AG04450 (cell line): ENCODE measurements at regions not wholly inside any gene's neighbourhood (a gene's known extent, or its start where the extent isn't known, plus 50 kb on each side); places are given as distances from the start of the nearest gene placed in this dataset.
"Not testable (repeated sequence)": the region's sequence is repeated elsewhere in the genome, so short reads cannot be mapped to it uniquely, and the experiment has no call there.

Experiments used
- CTCF ChIA-PET: fragments of 300-600, 350-600 bp; formaldehyde crosslinking; extraction: SDS; loops from one replicate; lab custom pipeline; 2022; ENCODE audit warnings: antibody characterized with exemption, inconsistent platforms; lab: Charles Lee
- POLR2A ChIA-PET: fragments of 350-600 bp; formaldehyde crosslinking; extraction: SDS; loops from one replicate; lab custom pipeline; 2021; ENCODE audit warnings: antibody characterized with exemption, inconsistent platforms; lab: Yijun Ruan, JAX
- DNase-seq: peaks from one replicate; pipeline ENCODE4 v3.0.0-alpha.2; 2011; ENCODE audit warnings: low read depth, low spot score
- H3K27ac ChIP-seq: one replicate; pipeline ENCODE4 v1.5.1; 2012; ENCODE audit warnings: low read depth, low read length, control low read depth
- H3K27me3 ChIP-seq: one replicate; pipeline ENCODE4 v1.6.0; 2012; ENCODE audit warnings: low read length; ENCODE audit not compliant: control insufficient read depth, insufficient read depth
- H3K4me3 ChIP-seq: 2 replicates; pipeline ENCODE4 v1.5.1; 2011; ENCODE audit warnings: mild to moderate bottlenecking, low read depth, low read length, control low read depth
- H3K9me3 ChIP-seq: 2 replicates; pipeline ENCODE4 v1.5.1; 2012; ENCODE audit warnings: low read length; ENCODE audit not compliant: control insufficient read depth, insufficient read depth
- CTCF ChIP-seq: IDR thresholded peaks from 2 replicates; pipeline ENCODE4 v1.5.1; 2011; ENCODE audit warnings: low read depth, low read length, control low read depth, inconsistent platforms

GRCh38 chr6:27130668-27131428, 116.7 kb upstream of the PRSS16 start:
- TF ChIP-seq CTCF = no peak
- Histone ChIP-seq H3K27me3 (no peaks in the 10 kb centered on the region), H3K27ac (peak overlapping the region; percentile 80), H3K4me3 (peak overlapping the region; percentile 68), H3K9me3 (no peaks in the 10 kb centered on the region)
- POLR2A ChIA-PET = interaction anchor here (0.6 to 5.5 kb wide), 7 partner anchors 10 to 1110 kb away, joined by 3 to 251 read pairs (median 4); a partner anchor contains a TSS
- CTCF ChIA-PET = interaction anchor here (0.9 to 1.4 kb wide), 3 partner anchors 30 to 765 kb away, joined by 3 to 5 read pairs (median 3); no protein-coding TSS in a partner anchor
- DNase-seq = no peak

- not testable (repeated sequence) for H3K9me3 ChIP-seq, H3K27me3 ChIP-seq, DNase-seq
- peak overlapping the region; percentile 68 for H3K4me3 ChIP-seq
- POLR2A ChIA-PET = interaction anchor here (0.6 to 5.5 kb wide), 21 partner anchors 14 to 1227 kb away, joined by 3 to 251 read pairs (median 5); a partner anchor contains a TSS
- H3K27ac ChIP-seq = peak overlapping the region; percentile 84
- CTCF ChIA-PET = interaction anchor here (0.5 to 1.2 kb wide), 4 partner anchors 16 to 763 kb away, joined by 3 to 4 read pairs (median 4); no protein-coding TSS in a partner anchor
Measured at GRCh38 chr6:27132282-27132531, 115.3 kb upstream of the PRSS16 start.

- DNase-seq = peak; percentile 100
- POLR2A ChIA-PET = interaction anchor here (0.6 to 5.5 kb wide), 23 partner anchors 14 to 1226 kb away, joined by 3 to 251 read pairs (median 5); a partner anchor contains a TSS
- H3K27ac ChIP-seq = peak overlapping the region; percentile 96
- peak overlapping the region; percentile 70 for H3K4me3 ChIP-seq
- CTCF ChIA-PET = interaction anchor here (0.5 to 1.2 kb wide), 4 partner anchors 15 to 762 kb away, joined by 3 to 4 read pairs (median 4); no protein-coding TSS in a partner anchor
- H3K27me3 ChIP-seq = no peaks in the 10 kb centered on the region
- TF ChIP-seq CTCF = no peak
- no peaks in the 10 kb centered on the region for H3K9me3 ChIP-seq
Measured at GRCh38 chr6:27132532-27133280, 114.8 kb upstream of the PRSS16 start.

GRCh38 chr6:27133281-27134227, 113.9 kb upstream of the PRSS16 start:
- peak overlapping the region; percentile 70 for H3K4me3 ChIP-seq
- H3K9me3 ChIP-seq = no peaks in the 10 kb centered on the region
- DNase-seq = no peak
- no peaks in the 10 kb centered on the region for H3K27me3 ChIP-seq
- H3K27ac ChIP-seq = peak overlapping the region; percentile 96
- no peak for TF ChIP-seq CTCF
- ChIA-PET POLR2A (interaction anchor here (0.6 to 5.5 kb wide), 14 partner anchors 13 to 1116 kb away, joined by 3 to 251 read pairs (median 8); a partner anchor contains a TSS), CTCF (interaction anchor here (1.0 to 1.3 kb wide), 3 partner anchors 12 to 761 kb away, joined by 3 to 4 read pairs (median 3); no protein-coding TSS in a partner anchor)
